Spleen (tissue), 11 donors: ENCODE measurements at regions not wholly inside any gene's neighbourhood (a gene's known extent, or its start where the extent isn't known, plus 50 kb on each side); places are given as distances from the start of the nearest gene placed in this dataset.

Source experiments
- DNase-seq: peaks from one replicate; pipeline ENCODE4 v3.0.0-alpha.2; 2020
- H3K27ac ChIP-seq, 8 donors: fragments of 200-600 bp; sonication (generic) in 7 of 8; 1 replicate in 4 of 8; 2 replicates in 4 of 8; pipeline versions ENCODE4 v1.5.0 to v1.8.0; 2016 to 2021; ENCODE audit warnings: inconsistent platforms in 4 of 8, mild to moderate bottlenecking in 4 of 8, moderate library complexity in 1 of 8
- H3K27me3 ChIP-seq, 7 donors: fragments of 200-600 bp; sonication (generic) in 6 of 7; replicated peaks in 1 of 7; 1 replicate in 4 of 7; 2 replicates in 3 of 7; pipeline versions ENCODE4 v1.5.0 to v1.8.0; 2016 to 2021; ENCODE audit warnings: inconsistent platforms in 3 of 7, mild to moderate bottlenecking in 1 of 7
- H3K36me3 ChIP-seq, 6 donors: fragments of 200-600 bp; sonication (generic) in 5 of 6; 1 replicate in 4 of 6; 2 replicates in 2 of 6; pipeline versions ENCODE4 v1.5.0 to v1.8.0; 2016 to 2021; ENCODE audit warnings: inconsistent platforms in 2 of 6
- H3K4me1 ChIP-seq, 6 donors: fragments of 200-600 bp; sonication (generic) in 5 of 6; 1 replicate in 3 of 6; 2 replicates in 3 of 6; pipeline versions ENCODE4 v1.5.0 to v1.8.0; 2016 to 2021; ENCODE audit warnings: inconsistent platforms in 3 of 6
- H3K4me3 ChIP-seq, 8 donors: fragments of 200-600 bp; sonication (generic) in 7 of 8; 1 replicate in 4 of 8; 2 replicates in 4 of 8; pipeline versions ENCODE4 v1.5.0 to v1.8.0; 2016 to 2021; ENCODE audit warnings: inconsistent platforms in 4 of 8, mild to moderate bottlenecking in 4 of 8, moderate library complexity in 2 of 8
- H3K9me3 ChIP-seq, 8 donors: fragments of 200-600 bp; sonication (generic) in 7 of 8; 1 replicate in 4 of 8; 2 replicates in 4 of 8; pipeline versions ENCODE4 v1.5.0 to v1.8.0; 2016 to 2021; ENCODE audit warnings: inconsistent platforms in 4 of 8
- CTCF ChIP-seq, 11 experiments: fragments of 200-600 bp in 7 of 11; fragments of 450-650 bp in 4 of 11; sonication (generic) in 4 of 11; IDR thresholded peaks in 8 of 11; conservative IDR thresholded peaks in 3 of 11; 1 replicate in 7 of 11; 2 replicates in 4 of 11; pipeline versions ENCODE4 v1.4.0 to v1.8.0; 2016 to 2021; ENCODE audit warnings: antibody characterized with exemption in 11 of 11, inconsistent platforms in 4 of 11, mild to moderate bottlenecking in 1 of 11
- POLR2A ChIP-seq, 3 donors: fragments of 450-650 bp; IDR thresholded peaks; one replicate each; pipeline ENCODE4 v1.5.1; 2017; ENCODE audit warnings: antibody characterized with exemption in 3 of 3, mild to moderate bottlenecking in 1 of 3
- POLR2AphosphoS5 ChIP-seq, 3 donors: sonication (generic); formaldehyde crosslinking; IDR thresholded peaks; one replicate each; pipeline ENCODE4 v1.5.1; 2017; ENCODE audit warnings: antibody characterized with exemption in 3 of 3
- WGBS, 5 donors: extraction: QIAGEN DNeasy Blood & Tissue Kit in 3 of 5; methylation state at CpG; one replicate each; pipeline versions ENCODE4 v1.1.5 to v1.1.7; 2013 to 2018; 5-methylcytosine and 5-hydroxymethylcytosine counted together
- intact Hi-C: fragments of 100-400 bp; cut with DNase I; formaldehyde crosslinking; loops from one replicate; pipeline ENCODE4 v1.15.0; 2023; ENCODE audit warnings: low total_unique reads
- donor health status: healthy with polysubstance abuse.
- donor health status: DM: no; HTN: no; CAD: no; lungs with moderate emphysema.
- donor health status: DM: no; HTN: no; CAD: no.
- donor health status: Bipolar disorder and iron deficiency.
- donor health status: healthy.
- donor health status: DM: no; HTN: no; CAD: no.
- donor health status: DM: yes; HTN: yes; CAD: no.

- Histone ChIP-seq H3K4me3 (no peak overlapping the region), H3K27me3 (peaks cover 0 to 4% (median 0%) of the 10 kb centered on the region in 7 donors), H3K4me1 (no peaks in the 10 kb centered on the region), H3K27ac (no peak overlapping the region), H3K36me3 (no peaks in the 10 kb centered on the region), H3K9me3 (peaks cover 0 to 10% (median 0%) of the 10 kb centered on the region in 8 donors)
- intact Hi-C loops = no loop called here
- DNase-seq = no peak
- TF ChIP-seq POLR2A (IDR thresholded peaks at IDR 0.05) = no peak
Measured at GRCh38 chr16:13816701-13817100, 103.3 kb upstream of the ERCC4 start.

- no peaks in the 10 kb centered on the region for H3K36me3 ChIP-seq
- no peaks in the 10 kb centered on the region for H3K4me1 ChIP-seq
- peaks cover 0 to 19% (median 6%) of the 10 kb centered on the region in 8 donors for H3K9me3 ChIP-seq
- no peak for DNase-seq
- H3K27ac ChIP-seq = no peak overlapping the region
- H3K4me3 ChIP-seq = no peak overlapping the region
- WGBS, 5 donors = 68 to 95% (median 85%) methylated on average over 5 to 6 of the region's 6 CpGs
- TF ChIP-seq POLR2A (IDR thresholded peaks at IDR 0.05) = no peak
- TF ChIP-seq POLR2AphosphoS5 (IDR thresholded peaks at IDR 0.05) = no peak
- TF ChIP-seq CTCF (IDR thresholded peaks at IDR 0.05 in 8 of 11, conservative IDR thresholded peaks at IDR 0.05 in 3 of 11) = no peak
- intact Hi-C loops = no loop called here
- H3K27me3 ChIP-seq = peaks cover 0 to 4% (median 0%) of the 10 kb centered on the region in 7 donors
Measured at GRCh38 chr16:13823501-13823900, 96.5 kb upstream of the ERCC4 start.

- Histone ChIP-seq H3K9me3 (peaks cover 0 to 19% (median 6%) of the 10 kb centered on the region in 8 donors), H3K36me3 (no peaks in the 10 kb centered on the region), H3K4me3 (no peak overlapping the region), H3K27me3 (peaks cover 0 to 20% (median 0%) of the 10 kb centered on the region in 7 donors), H3K27ac (no peak overlapping the region), H3K4me1 (no peaks in the 10 kb centered on the region)
- DNase-seq = no peak
- 76 to 84% (median 77%) methylated on average over 7 of the region's 7 CpGs for WGBS, 5 donors
- no peak for TF ChIP-seq CTCF (IDR thresholded peaks at IDR 0.05 in 8 of 11, conservative IDR thresholded peaks at IDR 0.05 in 3 of 11)
- no peak for TF ChIP-seq POLR2A (IDR thresholded peaks at IDR 0.05)
- no peak for TF ChIP-seq POLR2AphosphoS5 (IDR thresholded peaks at IDR 0.05)
- intact Hi-C loops = no loop called here
Measured at GRCh38 chr16:13829697-13830299, 90.2 kb upstream of the ERCC4 start.

- intact Hi-C loops = no loop called here
- no peak overlapping the region for H3K4me3 ChIP-seq
- no peaks in the 10 kb centered on the region for H3K9me3 ChIP-seq
- H3K4me1 ChIP-seq = no peaks in the 10 kb centered on the region
- no peak for DNase-seq
- peaks cover 0 to 20% (median 0%) of the 10 kb centered on the region in 7 donors for H3K27me3 ChIP-seq
- no peaks in the 10 kb centered on the region for H3K36me3 ChIP-seq
- no peak for TF ChIP-seq CTCF (IDR thresholded peaks at IDR 0.05 in 8 of 11, conservative IDR thresholded peaks at IDR 0.05 in 3 of 11)
- WGBS, 5 donors = 69 to 78% (median 74%) methylated on average over 2 of the region's 2 CpGs
- no peak overlapping the region for H3K27ac ChIP-seq
Measured at GRCh38 chr16:13833515-13833914, 86.4 kb upstream of the ERCC4 start.

GRCh38 chr16:13835387-13835786 lies 84.6 kb upstream of the ERCC4 start:
- 78 to 89% (median 87%) methylated on average over 4 of the region's 4 CpGs for WGBS, 5 donors
- Histone ChIP-seq H3K27ac (no peak overlapping the region), H3K36me3 (no peaks in the 10 kb centered on the region), H3K27me3 (peaks cover 0 to 20% (median 0%) of the 10 kb centered on the region in 7 donors), H3K4me3 (no peak overlapping the region), H3K4me1 (no peaks in the 10 kb centered on the region), H3K9me3 (no peaks in the 10 kb centered on the region)
- DNase-seq = no peak
- intact Hi-C loops = no loop called here
- TF ChIP-seq CTCF (IDR thresholded peaks at IDR 0.05 in 8 of 11, conservative IDR thresholded peaks at IDR 0.05 in 3 of 11) (no peak), POLR2AphosphoS5 (IDR thresholded peaks at IDR 0.05) (no peak), POLR2A (IDR thresholded peaks at IDR 0.05) (no peak)
